VCaP (cell line): ENCODE measurements at regions not wholly inside any gene's neighbourhood (a gene's known extent, or its start where the extent isn't known, plus 50 kb on each side); places are given as distances from the start of the nearest gene placed in this dataset.
"Not testable (repeated sequence)": the region's sequence is repeated elsewhere in the genome, so short reads cannot be mapped to it uniquely, and the experiment has no call there.

Experiments used
- H3K27ac ChIP-seq: fragments of 450-650 bp; 2 replicates; pipeline ENCODE4 v1.5.1; 2017
- CTCF ChIP-seq: fragments of 450-650 bp; conservative IDR thresholded peaks from 2 replicates; pipeline ENCODE4 v1.5.1; 2017; ENCODE audit warnings: mild to moderate bottlenecking, moderate library complexity

GRCh38 chr7:65317372-65317771, 56.3 kb upstream of the ZNF92 start:
- H3K27ac ChIP-seq, result no peak overlapping the region
- no peak for TF ChIP-seq CTCF

GRCh38 chr7:65310761-65311160, 62.9 kb upstream of the ZNF92 start:
- TF ChIP-seq CTCF, result no peak
- no peak overlapping the region for H3K27ac ChIP-seq

- TF ChIP-seq CTCF, result no peak
- peak overlapping the region; percentile 75 for H3K27ac ChIP-seq
These were observed 65.4 kb upstream of the ZNF92 start for GRCh38 chr7:65308300-65308678.

GRCh38 chr7:65307651-65308299, 65.9 kb upstream of the ZNF92 start:
- peak overlapping the region; percentile 75 for H3K27ac ChIP-seq
- TF ChIP-seq CTCF, result peak; percentile 91

GRCh38 chr7:65304175-65304574, 69.5 kb upstream of the ZNF92 start:
- no peak overlapping the region for H3K27ac ChIP-seq
- no peak for TF ChIP-seq CTCF

GRCh38 chr7:65302883-65303282, 70.8 kb upstream of the ZNF92 start:
- no peak overlapping the region for H3K27ac ChIP-seq
- TF ChIP-seq CTCF, result no peak

- no peak for TF ChIP-seq CTCF
- H3K27ac ChIP-seq, result no peak overlapping the region
These were observed 72.6 kb upstream of the ZNF92 start for GRCh38 chr7:65301007-65301406.

GRCh38 chr7:65295409-65295808, 78.2 kb upstream of the ZNF92 start:
- no peak overlapping the region for H3K27ac ChIP-seq
- TF ChIP-seq CTCF, result no peak

GRCh38 chr7:65290340-65290739, 83.3 kb upstream of the ZNF92 start:
- H3K27ac ChIP-seq, result not testable (repeated sequence)
